Stimulated activated CD4-positive, alpha-beta T cell treated with anti-CD3 and anti-CD28 coated beads, Interleukin-12 subunit alpha, Interleukin-12 subunit beta, amount 100 ng/mL, for 24 hours (primary cell): ENCODE measurements at regions not wholly inside any gene's neighbourhood (a gene's known extent, or its start where the extent isn't known, plus 50 kb on each side); places are given as distances from the start of the nearest gene placed in this dataset.

ENCODE experiments used
- DNase-seq, 2 experiments: peaks; one replicate each; pipeline ENCODE4 v3.0.0-alpha.2; 2020; ENCODE audit warnings: low read depth in 2 of 2

DNA sequence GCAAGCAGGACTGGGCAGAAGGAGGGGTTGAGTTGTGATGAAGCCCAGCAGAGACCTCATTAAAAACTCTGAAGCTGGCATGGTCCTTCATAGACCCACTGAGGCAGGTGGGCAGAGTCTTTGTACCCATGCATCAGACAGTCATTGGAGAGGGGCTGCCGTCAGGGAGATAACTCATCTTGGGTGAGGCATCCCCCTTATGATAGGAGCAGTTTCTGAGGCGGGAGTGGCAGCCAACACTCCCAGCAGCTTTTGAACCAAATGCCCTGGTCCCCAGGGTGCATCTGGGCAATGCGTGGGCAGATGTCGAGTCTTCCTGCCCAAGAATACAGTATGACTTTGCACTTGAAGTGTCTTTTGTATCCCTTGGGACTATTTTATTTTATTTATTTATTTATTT, 68.1 kb downstream of the HTR5A start:
- no peak for DNase-seq

DNA sequence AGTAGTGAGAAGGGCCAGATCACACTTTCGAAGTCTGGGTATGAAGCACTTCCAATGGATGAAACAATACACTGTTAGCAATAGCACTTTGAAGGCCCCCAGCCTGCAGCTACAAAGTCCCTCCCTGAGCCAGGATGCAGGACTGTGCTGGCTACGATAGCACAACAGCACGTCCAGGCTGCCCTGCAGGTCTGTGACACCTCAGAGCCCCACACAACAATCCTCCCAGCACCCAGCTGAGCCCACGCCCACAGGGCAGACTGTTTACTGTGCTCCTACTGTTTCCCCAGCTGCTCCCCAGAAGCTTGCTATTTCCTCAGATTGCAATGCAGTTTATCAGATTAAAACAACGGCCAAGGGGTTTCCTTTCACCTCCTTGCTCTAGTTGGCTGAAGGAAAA, 71.4 kb downstream of the HTR5A start:
- DNase-seq, result no peak

DNA sequence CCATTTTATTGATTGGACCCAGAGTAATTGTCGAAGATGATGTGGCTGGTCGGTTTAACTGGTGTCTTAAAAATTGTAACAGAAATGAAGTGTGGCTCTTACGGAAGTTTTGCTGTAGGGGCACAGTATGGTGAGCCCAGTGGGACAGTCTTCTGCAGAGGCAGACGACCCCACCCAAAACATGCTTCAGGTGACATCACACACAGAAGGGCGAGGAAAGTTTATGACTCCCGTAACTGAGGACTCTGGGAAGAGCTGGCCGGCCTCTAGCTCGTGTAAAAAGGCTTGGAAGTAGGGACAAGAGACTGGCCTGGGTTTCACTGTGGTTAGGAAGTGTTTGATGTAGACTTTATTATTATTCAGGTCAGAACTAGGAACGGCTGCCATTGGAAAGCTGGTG, 73.3 kb downstream of the HTR5A start:
- no peak for DNase-seq

DNA sequence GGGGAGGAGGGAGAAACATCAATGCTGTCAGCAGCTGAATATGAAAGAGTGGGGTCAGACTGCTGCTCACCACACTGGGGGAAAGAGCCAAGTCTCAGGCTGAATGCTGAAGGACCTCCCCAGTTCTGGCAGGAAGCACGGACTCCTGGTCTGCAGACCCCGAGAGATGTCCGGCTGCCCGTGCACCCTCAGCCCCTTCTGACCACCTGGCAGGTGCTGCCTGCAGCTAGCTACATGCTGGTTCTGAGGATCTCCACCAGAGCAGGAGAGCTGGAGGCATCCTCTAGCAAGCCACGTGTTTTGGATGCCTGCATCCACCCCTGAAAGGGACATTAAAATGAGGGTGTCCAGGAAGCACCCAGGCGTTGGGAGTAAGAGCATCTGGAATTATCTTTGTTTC, 74.2 kb downstream of the HTR5A start:
- no peak for DNase-seq

DNA sequence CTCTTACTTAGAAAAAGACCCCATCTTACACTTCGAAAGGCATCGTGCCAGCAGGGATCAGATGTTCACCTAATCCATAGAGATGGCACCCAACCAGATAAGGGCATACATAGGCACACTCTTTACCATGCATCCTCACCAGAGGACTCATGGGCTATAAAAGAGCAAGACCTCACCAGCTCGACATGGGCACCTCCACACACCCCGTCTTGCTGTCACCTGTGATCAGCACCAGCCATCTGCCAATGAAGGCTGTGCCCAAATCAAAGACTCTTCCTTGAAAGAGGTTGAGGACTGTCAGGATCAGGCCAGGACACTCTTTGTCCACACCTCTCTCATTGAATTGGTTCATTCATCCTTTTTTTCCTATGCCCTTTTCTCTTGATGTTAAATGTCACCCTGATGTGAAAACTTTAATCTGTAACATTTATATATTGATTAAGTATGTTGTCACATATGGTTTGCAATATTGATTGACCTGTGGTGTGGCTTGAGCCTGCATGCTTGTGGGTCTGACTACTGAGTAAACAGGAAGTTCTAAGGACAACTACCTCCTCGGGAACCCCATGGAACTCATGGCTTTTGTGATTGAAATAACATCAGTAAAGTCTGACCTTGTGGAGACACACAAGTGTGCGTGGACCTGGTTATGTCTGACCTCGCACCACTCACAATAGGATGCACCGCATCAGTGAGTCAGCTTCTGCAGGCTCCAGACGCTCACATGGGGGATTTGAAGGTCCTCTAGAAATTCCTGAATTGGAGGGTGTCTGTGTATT, 75.5 kb downstream of the HTR5A start:
- no peak for DNase-seq

DNA sequence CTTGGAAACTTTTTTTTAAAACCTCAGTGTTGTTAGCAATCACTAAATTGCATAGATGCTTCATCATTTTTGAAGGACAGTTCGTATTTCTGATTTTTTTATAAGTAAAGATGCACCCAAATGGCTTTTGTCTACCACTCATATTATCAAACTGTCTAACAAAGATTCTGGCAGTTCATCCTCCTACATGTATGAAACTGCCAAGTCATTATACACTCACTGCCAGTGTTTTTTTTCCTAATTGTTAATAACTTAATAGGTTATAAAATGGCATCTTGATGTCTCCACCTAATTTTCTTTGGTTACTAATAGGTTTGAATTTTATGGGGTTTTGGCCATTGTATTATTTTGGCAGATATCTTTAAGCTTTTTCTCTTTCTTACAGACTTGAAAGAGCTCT, 77.0 kb downstream of the HTR5A start:
- no peak for DNase-seq

DNA sequence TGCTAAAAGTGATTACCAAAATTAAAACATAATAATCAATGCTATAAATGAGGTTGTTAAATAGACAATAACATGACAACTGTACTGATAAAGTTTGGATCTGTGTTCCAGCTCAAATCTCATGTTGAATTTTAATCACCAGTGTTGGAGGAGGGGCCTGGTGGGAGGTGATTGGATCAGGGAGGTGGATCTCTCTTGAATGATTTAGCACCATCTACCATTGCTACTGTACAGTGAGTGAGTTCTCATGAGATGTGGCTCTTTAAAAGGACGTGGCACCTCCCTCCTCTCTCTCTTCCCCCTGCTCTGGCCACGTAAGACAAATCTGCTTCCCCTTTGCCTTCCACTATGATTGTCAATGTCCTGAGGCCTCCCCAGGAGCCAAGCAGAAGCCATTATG, 77.5 kb downstream of the HTR5A start:
- no peak for DNase-seq

DNA sequence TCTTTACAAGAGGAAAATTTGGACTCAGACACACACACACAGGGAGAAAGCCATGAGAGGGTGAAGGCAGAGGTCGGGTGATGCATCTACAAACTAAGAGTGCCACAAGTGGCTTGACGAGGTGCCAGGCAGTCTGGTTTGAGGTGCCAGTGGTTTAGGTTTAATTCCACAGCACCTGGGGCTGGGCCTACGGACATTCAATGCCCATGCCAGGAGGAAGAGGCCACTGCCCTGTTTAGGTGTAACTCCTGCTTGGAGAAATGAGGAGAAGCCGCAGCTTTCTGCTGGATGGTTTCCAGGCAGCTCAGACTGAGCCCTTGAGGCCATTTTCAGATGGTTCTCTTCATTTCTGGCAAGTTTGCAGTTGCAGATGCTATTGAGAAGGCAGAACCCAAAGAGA, 83.6 kb downstream of the HTR5A start:
- DNase-seq, result no peak

DNA sequence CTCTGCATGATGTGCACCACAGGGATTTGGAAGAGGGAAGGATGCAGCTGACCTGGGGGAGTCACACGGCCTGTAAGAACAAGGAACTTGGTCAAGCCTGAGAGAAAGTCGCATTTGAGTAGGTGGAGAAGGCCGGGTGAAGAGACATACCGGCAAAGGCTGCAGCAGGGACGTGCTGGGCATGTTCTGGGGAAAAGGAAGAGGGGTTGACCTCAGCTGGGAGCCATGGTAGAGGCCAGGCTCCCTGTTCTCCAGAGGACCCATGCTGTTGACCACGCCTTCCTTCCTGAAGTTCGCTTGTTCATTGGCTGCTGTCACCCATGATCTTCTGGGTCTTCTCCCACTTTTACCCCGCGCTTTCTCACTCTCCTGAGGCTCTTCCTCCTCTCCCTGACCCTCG, 84.5 kb downstream of the HTR5A start:
- DNase-seq, result no peak

DNA sequence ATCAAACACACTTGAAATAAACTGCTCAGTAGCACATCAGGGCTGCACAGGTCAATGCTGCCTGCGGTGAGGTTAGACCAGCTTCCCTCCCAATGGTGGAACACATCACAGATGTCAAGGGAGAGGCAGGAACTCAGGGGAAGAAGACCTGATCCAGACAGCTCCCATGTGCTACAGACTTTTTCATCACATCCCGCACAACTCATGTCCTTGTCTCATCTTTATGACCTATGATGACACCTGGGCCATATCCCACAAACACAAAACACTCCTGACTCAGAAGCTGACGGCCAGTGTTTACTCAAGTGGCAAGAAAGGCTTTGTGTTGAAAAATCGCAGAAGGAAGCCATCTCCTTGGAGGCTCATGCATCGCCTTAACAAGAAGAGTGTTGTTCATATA, 91.6 kb downstream of the HTR5A start:
- DNase-seq, result no peak

DNA sequence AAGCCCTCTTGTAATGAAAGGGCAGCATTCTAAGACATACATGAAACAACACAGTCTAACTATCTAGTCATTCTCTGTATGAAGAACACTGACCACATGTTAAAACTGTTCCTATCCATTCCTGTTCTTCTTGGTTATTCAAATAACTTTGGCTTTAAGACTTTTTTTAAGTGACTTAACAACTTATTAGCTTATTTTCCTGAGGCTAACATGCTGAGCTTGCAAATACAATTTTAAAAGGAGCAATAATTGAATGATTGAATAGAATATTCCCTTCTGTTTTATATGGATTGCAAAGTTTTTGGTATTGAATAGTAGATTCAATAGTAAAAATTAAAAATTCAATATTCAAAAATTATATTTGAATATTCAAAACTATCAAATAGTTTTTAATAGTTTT, 92.3 kb downstream of the HTR5A start:
- no peak for DNase-seq

DNA sequence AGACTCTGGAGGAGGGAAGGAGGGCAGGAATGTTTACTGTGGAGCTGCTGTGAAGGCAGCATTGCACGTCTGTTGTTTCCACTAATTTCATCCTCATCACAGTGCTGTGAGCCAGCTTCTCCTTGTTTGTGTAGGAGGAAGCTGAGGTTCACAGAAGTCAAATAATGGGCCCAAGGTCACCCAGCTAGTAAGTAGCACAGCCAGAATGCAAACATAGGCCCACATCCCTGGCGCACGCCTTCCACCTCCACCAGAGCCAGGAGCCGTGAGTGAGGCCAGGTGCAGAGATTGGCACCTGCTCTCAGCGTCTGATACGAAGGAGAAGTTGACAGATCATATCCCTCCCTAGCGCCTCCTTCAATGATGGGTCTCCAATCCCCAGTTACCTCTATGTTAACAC, 93.6 kb downstream of the HTR5A start:
- DNase-seq, result no peak

DNA sequence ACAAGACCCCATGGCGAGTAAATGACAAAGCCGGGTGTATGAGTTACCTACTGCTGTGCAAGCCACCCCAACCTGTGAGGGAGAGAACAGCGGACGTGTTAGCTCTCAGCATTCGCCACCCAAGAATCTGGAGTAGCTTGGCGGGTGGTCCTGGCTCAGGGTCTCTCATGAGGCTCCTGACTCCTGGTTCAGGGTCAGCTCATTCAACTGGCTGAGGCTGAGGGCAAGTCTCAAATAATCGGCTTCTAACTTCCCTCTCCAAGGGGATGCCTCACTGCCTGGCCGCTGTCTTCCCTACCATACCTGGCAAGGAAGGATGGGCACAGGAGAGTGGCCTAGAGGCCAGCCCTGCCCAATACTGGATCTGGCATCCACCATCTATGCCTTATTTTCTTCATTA, 94.2 kb downstream of the HTR5A start:
- no peak for DNase-seq

DNA sequence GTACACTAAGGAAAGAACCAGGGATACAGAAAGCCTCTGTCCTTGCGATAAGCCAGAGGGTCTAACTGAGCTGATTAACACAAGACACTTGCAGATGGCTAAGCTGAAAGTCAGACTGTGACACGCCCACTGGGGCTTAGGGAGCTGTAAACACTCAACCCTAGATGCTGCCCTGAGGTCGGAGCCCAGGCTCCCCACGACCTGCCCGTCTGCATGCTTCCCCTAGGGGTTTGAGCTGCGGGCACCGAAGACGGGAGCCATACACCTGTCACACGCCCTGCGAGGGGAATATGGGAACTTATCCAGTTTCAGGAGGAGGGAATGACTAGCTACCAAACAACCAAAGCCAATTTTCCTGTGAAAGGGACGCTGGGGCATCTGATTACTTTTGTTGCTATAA, 96.0 kb downstream of the HTR5A start:
- DNase-seq, result no peak

DNA sequence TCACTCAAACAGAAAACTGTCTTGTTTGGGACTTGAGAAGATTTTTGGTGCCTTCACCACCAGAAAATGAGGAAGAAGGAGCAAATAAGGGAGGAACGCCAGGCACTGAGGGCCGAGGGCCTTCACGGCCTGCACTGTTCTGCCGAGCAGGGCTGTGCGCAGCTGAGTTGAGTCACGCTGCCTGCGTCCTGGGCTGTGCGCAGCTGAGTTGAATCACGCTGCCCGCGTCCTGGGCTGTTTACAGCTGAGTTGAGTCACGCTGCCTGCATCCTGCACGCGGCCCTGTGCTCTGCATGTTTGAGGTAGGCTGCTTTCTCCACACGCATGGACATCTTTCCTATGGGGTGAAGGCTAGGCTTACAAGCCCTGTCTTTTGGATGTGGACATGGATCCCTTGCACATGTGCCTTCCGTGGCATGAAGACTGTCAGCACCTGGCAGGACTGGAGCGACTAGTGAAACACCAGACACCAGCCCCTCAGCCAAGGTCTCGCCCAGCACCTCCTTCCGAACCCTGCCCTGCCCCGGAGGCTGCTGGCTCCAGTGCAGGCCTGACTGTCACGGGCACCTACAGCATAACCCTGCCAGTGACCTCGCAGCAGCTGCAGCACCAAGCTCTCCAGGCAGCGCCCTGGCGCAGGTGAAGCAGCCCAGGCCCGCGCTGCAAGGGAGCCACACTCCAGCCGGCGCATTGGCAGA, 96.7 kb downstream of the HTR5A start:
- DNase-seq, result no peak

DNA sequence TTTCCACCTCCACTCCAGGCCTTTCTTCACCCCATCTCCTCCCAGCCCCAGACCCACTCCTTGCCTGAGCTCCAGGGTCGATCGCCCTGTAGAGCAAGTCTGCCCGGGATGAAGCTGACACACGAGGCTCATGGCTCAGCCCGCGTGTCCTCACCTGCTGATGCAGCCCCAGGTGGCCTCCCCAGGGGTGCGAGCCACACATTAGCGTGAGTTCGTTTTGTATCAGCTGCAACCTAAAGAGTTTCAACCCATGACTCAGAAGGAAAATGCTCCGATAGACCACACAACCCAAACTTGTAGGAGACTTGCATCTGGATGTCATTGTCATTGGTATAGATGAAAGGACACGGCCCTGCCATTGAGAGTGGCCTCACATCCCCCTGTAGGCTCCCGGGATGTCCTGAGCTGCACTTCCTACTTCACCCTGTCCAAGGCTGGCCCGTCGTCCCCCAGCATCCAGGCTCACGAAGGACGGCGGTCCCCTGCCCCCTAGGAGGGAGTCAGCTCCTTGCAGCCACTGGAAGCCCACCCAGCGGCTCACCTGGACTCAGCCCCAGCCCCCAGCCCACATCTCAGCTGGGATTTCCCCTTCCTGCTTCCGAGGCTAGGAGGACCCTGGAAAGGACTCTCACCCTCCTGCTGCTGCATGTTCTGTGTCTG, 97.7 kb downstream of the HTR5A start:
- no peak for DNase-seq

DNA sequence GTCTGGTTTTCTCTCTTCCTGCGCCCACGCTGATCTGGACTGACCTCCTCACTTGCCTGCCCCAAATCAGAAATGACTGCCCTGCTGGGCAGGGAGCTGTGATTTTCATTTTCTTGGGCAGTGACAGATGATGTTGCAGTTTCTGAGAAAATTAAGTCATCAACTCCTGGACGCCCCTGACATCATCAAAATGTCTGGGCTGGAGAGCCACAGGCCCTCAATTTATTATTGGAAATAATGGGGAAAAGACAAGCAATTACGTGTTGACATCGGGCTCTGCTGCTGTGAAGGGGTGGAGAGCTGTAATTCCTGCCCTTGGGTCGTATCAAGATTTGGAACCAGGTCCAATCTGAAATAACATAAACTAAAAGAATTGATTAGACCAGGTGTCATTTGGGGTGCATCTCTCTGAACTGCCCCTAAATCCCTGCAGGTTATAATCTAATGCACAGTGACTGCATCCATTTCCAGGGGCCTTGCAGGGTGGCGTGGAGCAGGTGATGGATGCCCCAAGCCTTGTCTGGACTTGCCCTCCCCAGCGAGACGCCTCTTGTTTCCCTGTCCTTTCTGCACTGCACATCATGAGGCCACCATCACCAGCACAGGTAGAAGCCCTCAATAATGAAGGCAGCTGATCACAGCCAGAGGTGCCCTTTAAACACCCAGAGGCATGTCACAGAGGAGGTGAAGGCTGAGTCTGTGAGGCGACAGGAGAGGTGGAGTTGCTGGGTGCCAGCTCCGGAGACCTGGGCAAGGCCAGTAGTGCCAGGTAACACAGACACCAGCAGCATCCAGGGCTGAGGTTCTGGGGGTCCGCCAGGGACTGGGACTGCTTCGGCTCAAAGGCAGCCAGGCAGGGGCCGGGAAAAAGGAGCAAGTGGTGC, 98.7 kb downstream of the HTR5A start:
- no peak for DNase-seq

DNA sequence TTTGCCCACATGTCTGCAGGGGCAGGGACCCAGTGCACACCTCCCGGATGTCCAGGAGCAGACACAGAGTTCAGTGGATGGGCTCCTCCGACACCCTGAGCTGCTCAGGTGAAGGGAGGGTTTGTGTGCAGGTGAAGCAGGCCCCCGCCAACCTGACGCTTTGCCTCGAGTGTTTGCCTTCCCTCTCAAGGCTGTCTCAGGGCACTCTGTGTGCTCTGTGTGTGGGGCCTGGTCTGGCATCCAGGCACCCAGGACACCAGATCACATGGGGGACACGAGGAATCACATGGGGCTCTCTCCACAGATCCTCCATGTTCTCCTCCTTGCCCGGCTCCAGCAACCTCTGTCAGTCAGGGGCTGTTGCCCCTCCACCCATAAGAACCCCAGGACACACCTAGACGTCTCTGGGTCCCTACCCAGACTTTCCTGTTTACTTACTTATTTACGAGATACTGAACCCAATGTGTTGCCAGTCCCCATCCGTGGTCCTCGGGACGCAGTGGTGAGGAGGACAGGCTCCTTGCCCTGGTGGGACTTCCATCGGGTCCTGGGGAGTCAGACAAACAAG, 99.5 kb downstream of the HTR5A start:
- DNase-seq, result no peak

DNA sequence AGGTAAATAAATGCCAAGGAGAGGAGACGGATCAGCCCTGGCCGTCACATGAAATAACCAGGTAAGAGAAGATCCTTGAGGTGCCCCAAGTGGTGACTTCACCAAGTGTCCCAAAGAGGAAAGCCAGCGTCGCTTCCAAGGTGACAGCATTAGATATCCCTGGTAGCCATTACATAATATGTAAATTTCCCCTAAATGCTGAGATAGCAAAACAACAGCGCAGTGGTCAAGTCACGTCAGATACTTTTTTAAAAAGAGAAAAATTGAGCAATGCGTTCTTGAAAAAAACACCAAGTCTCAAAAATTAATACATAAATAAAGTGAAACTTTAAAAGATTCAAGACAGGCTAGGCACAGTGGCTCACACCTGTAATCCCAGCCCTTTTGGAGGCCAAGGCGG, 100.2 kb downstream of the HTR5A start:
- no peak for DNase-seq

DNA sequence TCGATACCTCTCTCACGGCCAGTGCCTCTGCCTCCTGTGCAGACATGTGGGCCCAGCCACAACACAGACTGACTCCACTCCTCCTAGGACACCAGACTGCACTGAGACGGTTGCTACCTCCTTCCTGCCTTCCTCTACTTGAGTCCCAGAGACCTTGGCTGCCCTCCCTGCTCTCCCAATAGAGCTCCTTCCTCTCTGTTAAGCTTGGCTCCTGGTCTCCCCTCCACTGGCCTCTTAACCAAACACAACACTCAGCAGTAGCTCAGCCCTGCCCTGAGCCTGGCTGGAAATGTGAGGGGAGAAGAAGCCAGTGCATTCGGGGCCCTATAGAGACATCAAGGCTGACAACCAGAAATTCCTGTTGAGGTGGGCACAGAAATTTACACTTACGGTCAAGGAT, 102.0 kb downstream of the HTR5A start:
- DNase-seq, result no peak

DNA sequence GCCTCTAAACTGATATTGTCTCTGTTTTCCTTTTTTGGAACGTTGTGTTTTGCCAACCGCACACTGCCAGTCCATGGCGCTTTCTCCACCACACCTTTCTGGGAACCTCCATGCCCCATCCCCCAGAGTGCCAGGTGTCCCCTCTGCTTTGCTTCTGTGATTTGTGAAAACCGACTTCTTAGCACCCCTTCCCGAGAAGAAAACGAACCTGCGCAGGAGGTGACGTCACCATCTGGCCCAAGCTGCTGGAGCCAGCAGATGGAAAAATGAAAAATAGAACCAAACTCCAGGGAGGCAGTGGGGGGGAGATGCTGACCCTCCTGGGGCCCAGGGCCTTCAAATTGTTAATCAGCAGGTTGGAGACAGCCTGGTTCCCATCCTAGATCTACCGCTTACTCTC, 103.8 kb downstream of the HTR5A start:
- DNase-seq, result no peak

DNA sequence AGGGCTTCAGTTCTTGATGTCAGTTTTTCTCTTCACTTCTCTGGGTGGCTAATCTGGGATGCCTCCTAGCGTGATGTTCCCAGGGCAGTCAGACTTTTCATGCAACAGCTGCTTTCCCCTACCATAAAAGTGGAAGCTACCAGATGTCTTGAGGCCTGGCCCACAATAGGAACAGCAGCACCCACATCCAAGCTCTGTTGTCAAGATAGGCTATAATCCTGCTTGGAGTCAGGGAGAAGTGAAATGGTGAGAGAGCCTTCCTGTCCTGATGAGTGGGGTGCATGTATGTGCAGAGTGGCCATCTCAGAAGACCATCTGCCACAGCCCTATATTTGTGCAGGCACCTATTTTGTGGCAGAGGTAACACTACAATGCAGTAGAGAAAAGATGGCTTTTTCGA, 108.0 kb downstream of the HTR5A start:
- DNase-seq, result no peak
